CD4-positive, alpha-beta memory T cell (primary cell): ENCODE measurements at regions not wholly inside any gene's neighbourhood (a gene's known extent, or its start where the extent isn't known, plus 50 kb on each side); places are given as distances from the start of the nearest gene placed in this dataset.
"Not testable (repeated sequence)": the region's sequence is repeated elsewhere in the genome, so short reads cannot be mapped to it uniquely, and the experiment has no call there.

Experiments used
- CTCF ChIA-PET: fragments of 350-600 bp; sonication (Branson Sonifier 250); formaldehyde crosslinking; loops from one replicate; lab custom pipeline; 2021; ENCODE audit warnings: inconsistent platforms; ENCODE audit not compliant: partially characterized antibody; lab: Charles Lee
- POLR2A ChIA-PET: fragments of 350-600 bp; sonication (Branson Sonifier 250); formaldehyde crosslinking; loops from one replicate; lab custom pipeline; 2021; ENCODE audit not compliant: partially characterized antibody; lab: Charles Lee
- DNase-seq, 5 donors: peaks; one replicate each; pipeline versions ENCODE4 v3.0.0 to v3.0.0-alpha.2; 2020 to 2022; ENCODE audit warnings: mixed read lengths in 1 of 5
- H3K27ac ChIP-seq: one replicate; pipeline ENCODE4 v1.7.0; 2013; ENCODE audit warnings: low read depth, low read length
- H3K27me3 ChIP-seq: 2 replicates; pipeline ENCODE4 v1.7.0; 2013; ENCODE audit warnings: mild to moderate bottlenecking, low read length, moderate library complexity; ENCODE audit not compliant: insufficient read depth
- H3K36me3 ChIP-seq: 2 replicates; pipeline ENCODE4 v1.7.0; 2013; ENCODE audit warnings: mild to moderate bottlenecking, low read length, moderate library complexity; ENCODE audit not compliant: insufficient read depth
- H3K4me1 ChIP-seq: 2 replicates; pipeline ENCODE4 v1.7.0; 2013; ENCODE audit warnings: mild to moderate bottlenecking, low read length, moderate library complexity; ENCODE audit not compliant: insufficient read depth
- H3K4me3 ChIP-seq, 2 donors: one replicate each; pipeline ENCODE4 v1.7.0; 2013; ENCODE audit warnings: low read length in 2 of 2, mild to moderate bottlenecking in 1 of 2
- H3K9me3 ChIP-seq, 2 donors: one replicate each; pipeline ENCODE4 v1.7.0; 2013; ENCODE audit warnings: low read length in 2 of 2, control low read depth in 1 of 2; ENCODE audit not compliant: control insufficient read depth in 1 of 2
- H3K27ac Mint-ChIP-seq, 7 donors: one replicate each; pipeline ENCODE4 v1.8.0; 2020 to 2021; ENCODE audit warnings: mixed read lengths in 7 of 7, mild to moderate bottlenecking in 6 of 7, inconsistent platforms in 3 of 7, moderate library complexity in 3 of 7
- H3K27me3 Mint-ChIP-seq, 2 donors: one replicate each; pipeline ENCODE4 v1.8.0; 2020 to 2021; ENCODE audit warnings: mixed read lengths in 2 of 2
- H3K36me3 Mint-ChIP-seq, 2 donors: one replicate each; pipeline ENCODE4 v1.8.0; 2020 to 2021; ENCODE audit warnings: mixed read lengths in 2 of 2, inconsistent platforms in 1 of 2, mild to moderate bottlenecking in 1 of 2
- H3K4me1 Mint-ChIP-seq, 4 donors: one replicate each; pipeline ENCODE4 v1.8.0; 2020 to 2021; ENCODE audit warnings: mixed read lengths in 4 of 4, mild to moderate bottlenecking in 1 of 4
- H3K4me3 Mint-ChIP-seq, 8 donors: one replicate each; pipeline ENCODE4 v1.8.0; 2020 to 2021; ENCODE audit warnings: mixed read lengths in 8 of 8, mild to moderate bottlenecking in 7 of 8, moderate library complexity in 6 of 8, inconsistent platforms in 3 of 8
- H3K9me3 Mint-ChIP-seq, 8 donors: one replicate each; pipeline ENCODE4 v1.8.0; 2020 to 2021; ENCODE audit warnings: mixed read lengths in 8 of 8, mild to moderate bottlenecking in 5 of 8, inconsistent platforms in 3 of 8, moderate library complexity in 1 of 8
- intact Hi-C: fragments of 100-400 bp; cut with micrococcal nuclease; formaldehyde crosslinking; loops from one replicate; pipeline ENCODE4 v1.15.1; 2023

DNA sequence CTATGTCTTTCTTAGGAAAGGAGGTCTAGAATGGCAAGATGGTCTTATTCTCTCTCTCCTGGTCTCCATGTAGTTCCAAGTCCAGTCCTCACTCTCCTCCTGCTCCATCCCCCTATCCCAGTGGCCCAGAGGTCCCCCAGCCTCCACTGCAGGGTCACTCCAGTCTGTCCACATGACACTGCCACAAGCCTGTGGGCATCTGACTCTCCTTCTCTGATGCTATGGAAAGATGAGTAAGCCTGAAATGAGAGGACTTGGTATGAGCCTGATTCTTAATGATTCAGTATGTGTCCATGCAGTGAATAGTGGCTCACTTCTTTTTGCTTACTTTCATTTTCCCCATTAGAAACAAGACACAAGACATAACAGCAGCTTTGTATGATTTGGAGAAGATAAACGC is 516.8 kb upstream of the ADGRL3 start:
- Mint-ChIP-seq H3K9me3 (peaks cover 2 to 14% (median 8%) of the 10 kb centered on the region in 8 donors), H3K27ac (no peak overlapping the region), H3K4me1 (no peaks in the 10 kb centered on the region), H3K4me3 (no peak overlapping the region), H3K36me3 (no peaks in the 10 kb centered on the region), H3K27me3 (no peaks in the 10 kb centered on the region)
- Histone ChIP-seq H3K27ac (no peak overlapping the region), H3K4me1 (no peaks in the 10 kb centered on the region), H3K9me3 (no peaks in the 10 kb centered on the region), H3K36me3 (no peaks in the 10 kb centered on the region), H3K4me3 (no peak overlapping the region), H3K27me3 (no peaks in the 10 kb centered on the region)
- DNase-seq: no peak
- ChIA-PET CTCF (no interaction called here), POLR2A (no interaction called here)
- intact Hi-C loops: no loop called here

DNA sequence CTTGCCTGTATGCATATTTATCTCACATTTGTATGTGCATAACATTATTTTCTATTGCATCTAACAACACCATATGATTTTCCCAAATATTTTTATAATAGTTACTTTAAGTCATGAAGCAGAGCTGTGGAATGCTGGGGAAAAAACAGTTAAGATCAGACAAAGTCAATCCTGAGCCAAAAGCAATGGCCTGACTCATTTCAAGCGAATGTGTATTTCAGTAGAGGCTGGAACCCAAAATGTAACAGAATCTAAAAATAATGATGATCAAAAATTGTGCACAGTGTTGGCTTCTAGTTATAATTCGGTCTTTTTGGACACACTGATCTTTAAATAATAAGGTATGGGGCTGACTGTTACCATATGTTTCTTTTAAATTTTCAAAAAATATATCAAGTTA is 516.2 kb upstream of the ADGRL3 start:
- H3K36me3 Mint-ChIP-seq: no peaks in the 10 kb centered on the region
- H3K27me3 ChIP-seq: no peaks in the 10 kb centered on the region
- H3K36me3 ChIP-seq: no peaks in the 10 kb centered on the region
- H3K4me3 Mint-ChIP-seq: no peak overlapping the region
- no peaks in the 10 kb centered on the region for H3K4me1 ChIP-seq
- no peak overlapping the region for H3K27ac Mint-ChIP-seq
- POLR2A ChIA-PET: no interaction called here
- H3K4me3 ChIP-seq: no peak overlapping the region
- intact Hi-C loops: no loop called here
- H3K27ac ChIP-seq: no peak overlapping the region
- DNase-seq: no peak
- H3K9me3 ChIP-seq: no peaks in the 10 kb centered on the region
- peaks cover 2 to 18% (median 8%) of the 10 kb centered on the region in 8 donors for H3K9me3 Mint-ChIP-seq
- CTCF ChIA-PET: no interaction called here
- H3K27me3 Mint-ChIP-seq: no peaks in the 10 kb centered on the region
- H3K4me1 Mint-ChIP-seq: no peaks in the 10 kb centered on the region

GRCh38 chr4:60696062-60696461 is 504.1 kb upstream of the ADGRL3 start:
- DNase-seq, H3K27ac ChIP-seq, CTCF ChIA-PET, H3K36me3 Mint-ChIP-seq, intact Hi-C loops, H3K4me3 ChIP-seq, H3K36me3 ChIP-seq, H3K27ac Mint-ChIP-seq, POLR2A ChIA-PET, H3K9me3 ChIP-seq, H3K27me3 Mint-ChIP-seq, H3K27me3 ChIP-seq, H3K4me1 ChIP-seq, H3K4me3 Mint-ChIP-seq, H3K4me1 Mint-ChIP-seq: not testable (repeated sequence)
- peaks cover 0 to 40% (median 28%) of the 10 kb centered on the region in 8 donors for H3K9me3 Mint-ChIP-seq

GRCh38 chr4:60709061-60709460 is 491.1 kb upstream of the ADGRL3 start:
- Histone ChIP-seq H3K4me3 (no peak overlapping the region), H3K27me3 (no peaks in the 10 kb centered on the region), H3K4me1 (no peaks in the 10 kb centered on the region), H3K27ac (no peak overlapping the region), H3K9me3 (no peaks in the 10 kb centered on the region), H3K36me3 (no peaks in the 10 kb centered on the region)
- intact Hi-C loops: no loop called here
- H3K4me3 Mint-ChIP-seq: no peak overlapping the region
- ChIA-PET POLR2A (no interaction called here), CTCF (no interaction called here)
- no peaks in the 10 kb centered on the region for H3K27me3 Mint-ChIP-seq
- no peaks in the 10 kb centered on the region for H3K4me1 Mint-ChIP-seq
- H3K27ac Mint-ChIP-seq: no peak overlapping the region
- peaks cover 4 to 12% (median 5%) of the 10 kb centered on the region in 8 donors for H3K9me3 Mint-ChIP-seq
- H3K36me3 Mint-ChIP-seq: no peaks in the 10 kb centered on the region
- DNase-seq: no peak

GRCh38 chr4:60718874-60719273 is 481.3 kb upstream of the ADGRL3 start:
- no peak overlapping the region for H3K4me3 ChIP-seq
- no peaks in the 10 kb centered on the region for H3K27me3 Mint-ChIP-seq
- no peaks in the 10 kb centered on the region for H3K4me1 ChIP-seq
- no peak overlapping the region for H3K27ac Mint-ChIP-seq
- no peaks in the 10 kb centered on the region for H3K4me1 Mint-ChIP-seq
- peaks cover 0 to 22% (median 7%) of the 10 kb centered on the region in 8 donors for H3K9me3 Mint-ChIP-seq
- no peak for DNase-seq
- H3K36me3 ChIP-seq: no peaks in the 10 kb centered on the region
- H3K27me3 ChIP-seq: no peaks in the 10 kb centered on the region
- intact Hi-C loops: no loop called here
- no peak overlapping the region for H3K27ac ChIP-seq
- ChIA-PET CTCF (no interaction called here), POLR2A (no interaction called here)
- no peaks in the 10 kb centered on the region for H3K36me3 Mint-ChIP-seq
- no peak overlapping the region for H3K4me3 Mint-ChIP-seq
- H3K9me3 ChIP-seq: no peaks in the 10 kb centered on the region

- no peak for DNase-seq
- Histone ChIP-seq H3K4me1 (no peaks in the 10 kb centered on the region), H3K9me3 (no peaks in the 10 kb centered on the region), H3K27ac (no peak overlapping the region), H3K4me3 (no peak overlapping the region), H3K36me3 (no peaks in the 10 kb centered on the region), H3K27me3 (no peaks in the 10 kb centered on the region)
- ChIA-PET CTCF (no interaction called here), POLR2A (no interaction called here)
- H3K27ac Mint-ChIP-seq: no peak overlapping the region
- H3K9me3 Mint-ChIP-seq: peaks cover 0 to 20% (median 11%) of the 10 kb centered on the region in 8 donors
- H3K36me3 Mint-ChIP-seq: no peaks in the 10 kb centered on the region
- no peaks in the 10 kb centered on the region for H3K27me3 Mint-ChIP-seq
- no peak overlapping the region for H3K4me3 Mint-ChIP-seq
- H3K4me1 Mint-ChIP-seq: no peaks in the 10 kb centered on the region
- intact Hi-C loops: no loop called here
Measured at GRCh38 chr4:60721685-60722084, 478.4 kb upstream of the ADGRL3 start.

- intact Hi-C loops: no loop called here
- Mint-ChIP-seq H3K4me3 (no peak overlapping the region), H3K27ac (no peak overlapping the region), H3K4me1 (no peaks in the 10 kb centered on the region), H3K27me3 (no peaks in the 10 kb centered on the region), H3K36me3 (no peaks in the 10 kb centered on the region), H3K9me3 (peaks cover 0 to 26% (median 8%) of the 10 kb centered on the region in 8 donors)
- Histone ChIP-seq H3K9me3 (no peaks in the 10 kb centered on the region), H3K27ac (no peak overlapping the region), H3K27me3 (no peaks in the 10 kb centered on the region), H3K4me1 (no peaks in the 10 kb centered on the region), H3K36me3 (no peaks in the 10 kb centered on the region), H3K4me3 (no peak overlapping the region)
- DNase-seq: no peak
- ChIA-PET POLR2A (no interaction called here), CTCF (no interaction called here)
Measured at GRCh38 chr4:60723796-60724195, 476.3 kb upstream of the ADGRL3 start.

DNA sequence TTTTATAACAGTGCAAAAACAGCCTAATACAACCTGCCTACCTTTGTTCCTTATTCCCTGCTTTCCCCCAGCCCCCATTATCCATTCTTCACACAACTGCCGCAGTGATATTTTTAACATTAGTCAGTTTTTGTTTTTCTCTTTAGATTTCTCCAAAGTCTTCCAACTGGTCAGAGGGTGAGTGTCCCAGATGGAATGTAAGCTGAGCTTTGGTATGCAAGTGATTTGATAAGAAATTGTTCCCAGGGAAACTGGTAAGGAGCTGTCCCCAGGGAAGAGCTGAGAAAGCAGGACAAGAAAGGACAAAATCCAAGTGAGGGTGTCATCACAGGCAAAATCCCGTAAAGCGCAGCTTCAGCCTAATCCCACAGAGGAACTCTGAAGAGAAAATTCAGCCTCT is 475.5 kb upstream of the ADGRL3 start:
- no peaks in the 10 kb centered on the region for H3K9me3 ChIP-seq
- no peaks in the 10 kb centered on the region for H3K36me3 ChIP-seq
- Mint-ChIP-seq H3K9me3 (peaks cover 0 to 27% (median 8%) of the 10 kb centered on the region in 8 donors), H3K4me1 (no peaks in the 10 kb centered on the region), H3K27me3 (no peaks in the 10 kb centered on the region), H3K27ac (no peak overlapping the region), H3K4me3 (no peak overlapping the region), H3K36me3 (no peaks in the 10 kb centered on the region)
- ChIA-PET POLR2A (no interaction called here), CTCF (no interaction called here)
- no peaks in the 10 kb centered on the region for H3K4me1 ChIP-seq
- no peak overlapping the region for H3K27ac ChIP-seq
- no peak for DNase-seq
- H3K4me3 ChIP-seq: no peak overlapping the region
- intact Hi-C loops: no loop called here
- H3K27me3 ChIP-seq: no peaks in the 10 kb centered on the region
